ENCODE measurements at regions not wholly inside any gene's neighbourhood (a gene's known extent, or its start where the extent isn't known, plus 50 kb on each side); places are given as distances from the start of the nearest gene placed in this dataset.

DNA sequence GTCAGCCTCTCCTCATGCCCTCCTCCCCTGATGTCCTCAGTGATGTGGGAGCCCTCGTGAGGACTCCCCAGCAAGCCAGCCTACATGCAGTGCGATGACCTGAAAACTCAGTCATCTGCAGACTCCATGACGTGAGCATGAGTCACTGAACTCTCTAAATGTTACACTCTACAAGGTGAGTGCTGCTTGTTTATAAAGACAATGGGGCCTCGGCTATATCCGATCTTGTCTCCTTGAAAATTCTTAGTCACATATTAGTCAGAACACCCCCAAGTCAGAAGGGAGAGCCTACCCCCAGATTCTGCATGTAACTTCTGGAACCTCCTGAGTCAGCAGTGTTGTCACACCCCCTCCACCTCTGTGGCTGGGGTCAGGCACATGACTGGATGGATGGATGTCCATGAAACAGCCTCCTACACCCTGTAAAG lies 673.8 kb downstream of the INHBA start:
- no peak for ATAC-seq

DNA sequence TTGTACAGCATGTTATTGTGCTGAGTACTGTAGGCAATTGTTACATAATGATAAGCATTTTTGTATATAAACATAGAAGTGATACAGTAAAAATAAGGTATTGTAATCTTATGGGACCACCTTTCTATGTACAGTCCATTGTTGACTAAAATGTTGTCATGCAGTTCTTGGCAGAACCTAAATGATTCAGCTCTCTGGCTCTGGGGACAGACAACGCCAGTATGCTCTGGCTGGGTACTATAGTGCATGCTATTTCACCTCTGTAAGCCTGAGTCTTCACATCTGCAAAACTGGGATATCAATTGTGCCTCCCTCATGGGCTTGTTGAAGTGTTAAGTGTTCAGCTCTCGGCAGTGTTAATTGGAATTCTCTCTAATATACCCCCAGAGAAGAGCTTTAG lies 674.3 kb downstream of the INHBA start:
- no peak for ATAC-seq

- ATAC-seq = no peak
Observed at GRCh38 chr7:41027428-41028115, 675.3 kb downstream of the INHBA start.

GRCh38 chr7:41024126-41024525 lies 678.8 kb downstream of the INHBA start:
- ATAC-seq = no peak

- ATAC-seq = no peak
Observed at GRCh38 chr7:41020056-41020455, 682.8 kb downstream of the INHBA start.

DNA sequence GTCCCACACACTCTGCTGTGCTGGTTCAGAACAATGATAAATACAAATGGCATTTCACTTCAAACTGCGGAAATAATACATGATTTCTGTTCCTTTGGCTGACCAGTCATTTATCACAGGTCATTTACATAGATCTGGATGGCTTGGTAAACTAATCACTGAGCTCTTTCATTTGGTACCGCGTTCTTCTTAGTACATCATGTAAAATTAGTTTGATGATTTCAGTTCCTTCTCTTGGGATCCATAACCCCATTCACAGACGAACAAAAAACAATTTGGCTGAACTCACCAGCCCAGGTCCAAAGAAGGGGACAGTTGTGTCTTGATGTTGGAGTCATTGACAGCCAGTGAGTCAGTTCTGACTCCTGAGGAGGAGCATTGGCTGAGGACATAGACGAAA lies 689.8 kb downstream of the INHBA start:
- ATAC-seq = no peak

DNA sequence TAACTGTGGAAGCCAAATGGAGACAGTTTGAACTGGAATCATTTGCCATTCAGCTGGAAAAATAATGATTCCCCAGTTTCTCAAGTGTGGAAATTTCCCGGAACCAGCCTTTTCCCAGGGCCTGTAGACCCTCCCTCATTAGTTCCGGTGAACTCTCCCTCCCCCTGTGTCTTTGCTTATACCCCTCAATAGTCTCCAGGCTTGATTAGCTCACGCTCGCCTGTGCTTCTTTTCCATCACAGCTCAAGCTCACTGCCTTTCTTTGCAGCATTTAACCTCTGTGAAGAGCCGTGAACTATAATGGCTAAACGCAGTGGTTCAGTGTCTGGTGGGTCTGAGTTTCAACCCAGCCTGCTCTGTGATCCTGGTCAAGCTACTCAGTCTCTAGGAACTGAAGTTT lies 690.8 kb downstream of the INHBA start:
- ATAC-seq = no peak

DNA sequence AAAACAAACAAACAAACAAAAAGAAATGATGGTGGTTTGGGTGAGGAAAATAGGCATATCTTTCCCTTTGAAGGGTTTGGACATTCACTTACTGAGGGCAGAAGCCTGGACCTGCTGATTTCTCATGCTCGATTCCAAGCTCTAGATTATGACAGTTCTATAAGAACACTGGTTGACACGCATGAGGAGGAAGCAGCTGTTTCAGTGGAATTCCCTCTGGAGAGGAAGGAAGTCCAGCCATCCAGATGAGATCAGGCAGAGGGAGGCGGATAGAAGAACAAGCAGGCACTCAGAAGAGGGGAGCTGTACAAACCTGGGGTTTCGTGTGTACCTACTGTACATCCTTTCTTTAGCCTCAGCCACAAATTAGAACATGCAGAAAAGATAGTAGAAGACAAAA lies 691.9 kb downstream of the INHBA start:
- ATAC-seq = no peak

GRCh38 chr7:41010418-41010817 lies 692.5 kb downstream of the INHBA start:
- no peak for ATAC-seq

DNA sequence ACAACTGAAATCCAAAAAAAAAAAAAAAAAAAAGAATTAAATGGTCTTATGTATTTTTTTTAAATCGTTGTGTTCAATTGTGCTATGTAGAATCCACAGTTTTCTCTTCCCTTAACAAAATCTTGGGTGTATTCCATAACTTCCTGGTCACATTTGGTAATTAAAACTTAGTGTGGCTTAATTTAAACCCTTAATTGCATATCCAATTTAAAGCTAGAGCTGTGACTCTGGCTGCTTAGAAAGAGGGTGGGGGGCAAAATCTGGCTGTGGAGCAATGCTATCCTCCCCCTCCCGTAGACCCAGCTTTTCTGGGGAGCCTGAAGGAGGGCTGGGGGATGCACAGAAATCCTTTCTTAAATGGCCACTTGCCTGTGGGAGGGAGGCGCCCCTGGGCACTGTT lies 695.1 kb downstream of the INHBA start:
- no peak for ATAC-seq

DNA sequence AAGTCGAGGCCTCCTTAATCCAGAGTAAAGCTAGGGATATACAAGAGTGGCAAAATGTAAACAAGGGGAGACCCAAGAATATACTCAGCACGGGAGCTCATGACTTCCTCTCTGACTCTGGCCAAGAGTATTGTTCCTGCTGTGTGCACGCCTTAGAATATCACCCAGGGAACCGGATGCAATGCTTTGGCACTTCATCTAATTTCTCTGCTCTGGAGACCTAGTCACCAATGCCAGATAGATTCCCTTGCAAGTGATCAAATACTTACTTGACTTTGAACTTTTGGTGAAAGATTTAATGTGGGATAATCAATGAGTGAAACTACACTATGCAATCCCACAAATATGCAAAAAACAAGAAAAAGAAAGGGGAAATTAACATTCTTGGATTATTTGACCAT lies 695.5 kb downstream of the INHBA start:
- no peak for ATAC-seq

DNA sequence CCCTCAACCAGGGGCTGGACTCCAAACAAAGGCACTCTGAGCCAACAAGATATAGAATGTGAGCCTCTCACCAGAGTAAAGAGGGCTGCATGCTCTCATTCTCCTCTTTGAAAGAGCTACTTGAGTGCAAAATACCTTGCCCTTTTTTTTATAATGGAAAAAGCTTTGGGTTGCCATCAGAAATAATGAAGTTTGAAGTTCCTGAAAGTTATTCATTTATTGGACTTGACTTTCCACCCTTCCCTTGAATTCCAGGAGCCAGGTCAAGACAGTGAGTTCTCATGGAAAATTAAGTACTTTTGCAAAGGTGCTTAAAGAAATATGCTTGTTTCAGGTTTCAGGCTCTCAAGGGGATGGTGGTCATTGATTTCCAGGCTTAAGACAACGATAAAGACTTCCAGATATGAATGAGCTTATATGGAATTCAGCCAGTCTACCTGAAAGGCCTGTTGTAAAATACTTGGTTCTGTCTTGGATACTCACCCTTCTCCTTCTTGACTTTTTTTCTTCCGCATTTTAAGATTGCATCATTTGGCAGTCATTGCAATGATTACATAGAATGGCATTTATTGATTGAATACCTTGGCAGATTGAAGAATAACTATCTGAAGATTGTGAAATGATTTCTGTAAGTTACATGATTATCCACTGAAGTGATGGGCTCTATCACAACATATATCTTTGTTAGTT lies 696.4 kb downstream of the INHBA start:
- ATAC-seq = no peak

DNA sequence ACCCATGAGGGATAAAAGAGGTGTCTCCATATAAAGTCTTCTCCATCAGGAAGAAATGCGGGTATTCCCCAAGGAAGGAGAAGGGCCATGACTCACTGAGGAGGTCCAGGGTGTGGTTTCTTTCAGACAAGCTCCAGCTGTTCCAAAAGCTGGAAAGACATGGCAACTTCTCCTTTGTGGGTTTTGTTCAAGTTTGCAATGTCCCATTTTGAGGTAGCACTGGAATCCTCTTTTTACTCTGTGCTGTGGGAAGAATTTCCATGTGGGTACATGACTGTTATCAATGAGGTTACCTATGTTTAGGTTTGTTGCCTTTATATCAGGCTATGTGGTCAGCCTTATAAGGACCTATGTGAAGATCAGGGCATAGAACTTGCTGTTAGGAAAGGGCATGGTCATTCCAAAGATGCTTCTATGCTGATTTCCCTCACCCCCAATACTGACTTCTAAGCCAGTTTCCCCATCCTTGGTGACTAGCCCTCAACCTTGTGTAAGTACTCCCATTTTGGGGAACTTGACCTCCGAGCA lies 697.5 kb downstream of the INHBA start:
- ATAC-seq = no peak

- ATAC-seq = no peak
Observed at GRCh38 chr7:41003977-41004376, 698.9 kb downstream of the INHBA start.

- ATAC-seq = no peak
Observed at GRCh38 chr7:41003611-41003940, 699.3 kb downstream of the INHBA start.

- ATAC-seq = no peak
Observed at GRCh38 chr7:41002741-41003610, 699.9 kb downstream of the INHBA start.

- ATAC-seq = no peak
Observed at GRCh38 chr7:41000042-41000441, 702.8 kb downstream of the INHBA start.

DNA sequence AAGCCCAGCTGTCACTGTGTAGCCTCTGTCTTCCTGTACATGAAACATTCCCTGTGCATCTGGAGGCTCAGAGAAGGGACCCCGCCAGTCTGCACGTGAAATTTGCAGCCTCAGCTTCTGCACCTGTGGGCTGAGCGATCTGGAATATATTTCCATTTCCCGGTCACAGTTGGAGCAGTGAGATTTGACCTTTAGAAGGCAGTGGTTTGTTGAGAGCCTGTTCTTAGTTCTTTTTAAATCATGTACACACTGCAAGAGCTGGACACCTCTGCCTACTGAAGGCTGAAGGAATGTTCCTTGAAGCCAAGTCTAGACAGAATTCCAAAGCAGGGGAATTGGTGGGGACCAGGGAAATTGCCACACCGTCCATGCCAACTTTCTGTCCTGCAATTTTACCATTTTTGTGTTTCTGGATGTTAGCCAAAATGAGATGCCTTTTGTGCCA lies 706.6 kb downstream of the INHBA start:
- no peak for ATAC-seq

GRCh38 chr7:40990841-40991240 lies 712.0 kb downstream of the INHBA start:
- ATAC-seq = no peak

- ATAC-seq = no peak
Observed at GRCh38 chr7:40987571-40987970, 715.3 kb downstream of the INHBA start.

GRCh38 chr7:40986351-40986873 lies 716.5 kb downstream of the INHBA start:
- no peak for ATAC-seq

GRCh38 chr7:40983111-40983510 lies 719.8 kb downstream of the INHBA start:
- ATAC-seq = no peak

DNA sequence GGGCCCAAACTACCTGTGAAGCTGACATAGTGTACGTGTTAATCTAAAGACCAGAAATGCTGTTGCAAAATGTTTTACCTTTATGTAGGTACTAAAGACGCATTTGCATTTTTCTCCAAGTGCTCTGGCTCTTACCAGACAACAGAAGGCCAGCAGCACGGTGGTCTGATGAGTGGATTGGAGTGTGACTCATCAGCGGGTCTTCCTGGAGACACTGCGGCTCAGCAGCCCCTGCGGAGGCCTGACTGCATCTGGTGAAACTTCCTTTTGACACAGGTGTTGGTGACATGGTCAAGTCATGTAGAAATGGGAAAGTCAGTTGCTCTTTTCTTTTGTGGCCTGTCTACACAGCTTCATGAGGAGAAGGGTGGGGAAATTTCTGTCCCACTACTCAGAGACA lies 723.6 kb downstream of the INHBA start:
- no peak for ATAC-seq

Data from activated CD4-positive, CD25-positive, alpha-beta regulatory T cell treated with anti-CD3 and anti-CD28 coated beads, Interleukin-2, amount 50 U/mL, for 24 hours (primary cell).